ENCODE measurements at regions not wholly inside any gene's neighbourhood (a gene's known extent, or its start where the extent isn't known, plus 50 kb on each side); places are given as distances from the start of the nearest gene placed in this dataset.

GRCh38 chr10:132471125-132471451, 66.5 kb upstream of the INPP5A start:
- TF ChIP-seq, protein P1, sequence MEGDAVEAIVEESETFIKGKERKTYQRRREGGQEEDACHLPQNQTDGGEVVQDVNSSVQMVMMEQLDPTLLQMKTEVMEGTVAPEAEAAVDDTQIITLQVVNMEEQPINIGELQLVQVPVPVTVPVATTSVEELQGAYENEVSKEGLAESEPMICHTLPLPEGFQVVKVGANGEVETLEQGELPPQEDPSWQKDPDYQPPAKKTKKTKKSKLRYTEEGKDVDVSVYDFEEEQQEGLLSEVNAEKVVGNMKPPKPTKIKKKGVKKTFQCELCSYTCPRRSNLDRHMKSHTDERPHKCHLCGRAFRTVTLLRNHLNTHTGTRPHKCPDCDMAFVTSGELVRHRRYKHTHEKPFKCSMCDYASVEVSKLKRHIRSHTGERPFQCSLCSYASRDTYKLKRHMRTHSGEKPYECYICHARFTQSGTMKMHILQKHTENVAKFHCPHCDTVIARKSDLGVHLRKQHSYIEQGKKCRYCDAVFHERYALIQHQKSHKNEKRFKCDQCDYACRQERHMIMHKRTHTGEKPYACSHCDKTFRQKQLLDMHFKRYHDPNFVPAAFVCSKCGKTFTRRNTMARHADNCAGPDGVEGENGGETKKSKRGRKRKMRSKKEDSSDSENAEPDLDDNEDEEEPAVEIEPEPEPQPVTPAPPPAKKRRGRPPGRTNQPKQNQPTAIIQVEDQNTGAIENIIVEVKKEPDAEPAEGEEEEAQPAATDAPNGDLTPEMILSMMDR (IDR thresholded peaks at IDR 0.05; ENCODE audit: low read depth, low read length, missing control alignments), result no peak
- in situ Hi-C loops (cut with HindIII; ENCODE audit: low pct_ligation_motif_present, low sequenced_read_pairs), result no loop called here
- Histone ChIP-seq H3K27ac (no peak overlapping the region), H3K36me3 (replicated peaks) (no peaks in the 10 kb centered on the region), H3K27me3 (replicated peaks) (no peaks in the 10 kb centered on the region), H3K4me3 (ENCODE audit: low read depth, low read length) (no peak overlapping the region)
- DNase-seq, result no peak

GRCh38 chr10:132471484-132471883, 66.1 kb upstream of the INPP5A start:
- Histone ChIP-seq H3K36me3 (replicated peaks) (no peaks in the 10 kb centered on the region), H3K27me3 (replicated peaks) (no peaks in the 10 kb centered on the region), H3K27ac (no peak overlapping the region), H3K4me3 (ENCODE audit: low read depth, low read length) (no peak overlapping the region)
- no peak for DNase-seq
- in situ Hi-C loops (cut with HindIII; ENCODE audit: low pct_ligation_motif_present, low sequenced_read_pairs), result no loop called here
- TF ChIP-seq, protein P1 (IDR thresholded peaks at IDR 0.05; ENCODE audit: low read depth, low read length, missing control alignments), result no peak

GRCh38 chr10:132475086-132475485, 62.5 kb upstream of the INPP5A start:
- DNase-seq, result no peak
- Histone ChIP-seq H3K36me3 (replicated peaks) (no peaks in the 10 kb centered on the region), H3K4me3 (ENCODE audit: low read depth, low read length) (no peak overlapping the region), H3K27ac (no peak overlapping the region), H3K27me3 (replicated peaks) (no peaks in the 10 kb centered on the region)
- in situ Hi-C loops (cut with HindIII; ENCODE audit: low pct_ligation_motif_present, low sequenced_read_pairs), result no loop called here
- TF ChIP-seq, protein P1 (IDR thresholded peaks at IDR 0.05; ENCODE audit: low read depth, low read length, missing control alignments), result no peak

- no peak for DNase-seq
- in situ Hi-C loops (cut with HindIII; ENCODE audit: low pct_ligation_motif_present, low sequenced_read_pairs), result no loop called here
- TF ChIP-seq, protein P1 (IDR thresholded peaks at IDR 0.05; ENCODE audit: low read depth, low read length, missing control alignments), result no peak
Measured at GRCh38 chr10:132476146-132477065, 61.2 kb upstream of the INPP5A start.

DNA sequence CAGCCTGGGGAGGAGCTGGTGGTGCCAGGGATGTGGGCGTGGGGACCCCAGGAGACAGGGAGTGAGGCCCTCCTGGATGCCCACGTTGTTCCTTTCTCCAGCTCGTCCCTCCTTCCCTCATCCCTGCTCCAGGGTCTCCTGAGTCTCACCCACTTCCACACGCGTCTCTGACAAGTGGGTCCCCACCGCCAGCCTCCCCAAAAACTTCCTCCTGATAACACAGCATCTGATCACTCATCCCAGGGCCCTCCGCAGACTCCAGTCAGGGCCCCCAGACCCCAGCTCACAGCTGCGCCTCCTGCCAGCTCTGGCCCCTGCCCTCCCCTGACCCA, 60.6 kb upstream of the INPP5A start:
- in situ Hi-C loops (cut with HindIII; ENCODE audit: low pct_ligation_motif_present, low sequenced_read_pairs), result no loop called here
- TF ChIP-seq, protein P1 (IDR thresholded peaks at IDR 0.05; ENCODE audit: low read depth, low read length, missing control alignments), result no peak

More at GRCh38 chr10:132476146-132477065, 61.2 kb upstream of the INPP5A start:
- no peaks in the 10 kb centered on the region for H3K36me3 ChIP-seq (replicated peaks)
- H3K4me3 ChIP-seq (ENCODE audit: low read depth, low read length), result no peak overlapping the region
- no peak overlapping the region for H3K27ac ChIP-seq
- no peaks in the 10 kb centered on the region for H3K27me3 ChIP-seq (replicated peaks)

More for the DNA sequence above, 60.6 kb upstream of the INPP5A start:
- no peak for DNase-seq
- Histone ChIP-seq H3K4me3 (ENCODE audit: low read depth, low read length) (no peak overlapping the region), H3K36me3 (replicated peaks) (no peaks in the 10 kb centered on the region), H3K27me3 (replicated peaks) (no peaks in the 10 kb centered on the region), H3K27ac (no peak overlapping the region)
